ENCODE measurements at regions not wholly inside any gene's neighbourhood (a gene's known extent, or its start where the extent isn't known, plus 50 kb on each side); places are given as distances from the start of the nearest gene placed in this dataset.

DNA sequence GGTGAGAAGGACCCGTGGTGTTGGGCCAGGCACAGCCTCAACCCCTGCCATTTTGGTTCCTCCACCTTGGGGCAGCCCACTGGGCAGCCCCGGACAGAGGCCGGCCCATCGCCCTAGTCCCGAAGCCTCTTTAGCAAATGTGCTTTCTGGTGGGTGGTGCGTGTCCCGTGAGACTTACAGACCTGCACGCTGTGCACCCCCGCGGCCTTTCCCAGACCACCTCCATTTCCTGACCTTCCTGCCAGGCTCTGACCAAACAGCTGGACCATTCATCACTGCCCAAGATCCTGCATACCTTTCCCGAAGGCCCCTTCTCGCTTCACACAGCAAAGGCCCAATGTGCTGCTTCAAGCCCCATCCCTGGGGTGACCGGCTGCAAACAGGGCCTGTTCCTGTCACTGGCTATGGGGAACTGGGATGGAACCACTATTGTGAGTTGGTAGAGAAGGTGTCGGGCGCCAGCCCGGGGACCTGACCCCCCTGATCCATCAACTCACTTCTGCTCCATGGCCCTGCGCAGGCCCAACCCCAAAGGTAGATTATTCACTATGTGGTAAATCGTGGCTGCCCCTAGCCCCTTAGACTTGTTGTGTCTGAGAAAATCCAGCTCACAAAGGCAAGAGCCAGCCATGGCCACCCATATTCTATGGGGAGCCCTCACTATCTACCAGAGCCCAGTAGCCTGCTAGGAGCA lies 341.0 kb downstream of the EIPR1 start:
- H3K18ac ChIP-seq (ENCODE audit: low read depth in 1 of 2, low read length in 2 of 2) = no peak overlapping the region
- H2BK15ac ChIP-seq (ENCODE audit: low read depth, poor library complexity, severe bottlenecking) = no peak overlapping the region
- H2AK5ac ChIP-seq (ENCODE audit: low read length, severe bottlenecking) = no peak overlapping the region
- H3K4ac ChIP-seq (ENCODE audit: low read depth in 1 of 2, low read length in 2 of 2) = no peak overlapping the region
- WGBS = 85% methylated on average over 18 of the region's 18 CpGs
- no peaks in the 10 kb centered on the region for H3K27me3 ChIP-seq (ENCODE audit: control insufficient read depth in 1 of 2, insufficient read depth in 1 of 2, low read length in 2 of 2)
- H3K79me1 ChIP-seq (replicated peaks; ENCODE audit: low read length, poor library complexity, severe bottlenecking) = no peaks in the 10 kb centered on the region
- H3K9ac ChIP-seq (ENCODE audit: low read length) = no peak overlapping the region
- H3K27ac ChIP-seq (ENCODE audit: low read length, poor library complexity, severe bottlenecking) = no peak overlapping the region
- no peak overlapping the region for H2BK12ac ChIP-seq (ENCODE audit: low read length in 2 of 2)
- H3K4me1 ChIP-seq (ENCODE audit: control insufficient read depth, insufficient read depth, low read depth, low read length) = no peaks in the 10 kb centered on the region
- H3K9me3 ChIP-seq (ENCODE audit: control insufficient read depth, low read length) = no peaks in the 10 kb centered on the region
- H2BK120ac ChIP-seq (ENCODE audit: low read depth, low read length) = no peak overlapping the region
- H2AFZ ChIP-seq (ENCODE audit: low read depth, low read length) = no peak overlapping the region
- no peak overlapping the region for H3K4me2 ChIP-seq (ENCODE audit: low read length, poor library complexity, severe bottlenecking)
- H3K14ac ChIP-seq (ENCODE audit: low read length in 2 of 2) = no peak overlapping the region
- no peak for DNase-seq
- H3K4me3 ChIP-seq (ENCODE audit: insufficient read depth in 1 of 2, low read depth in 1 of 2, low read length in 2 of 2) = no peak overlapping the region
- no peaks in the 10 kb centered on the region for H3K36me3 ChIP-seq (ENCODE audit: control insufficient read depth in 1 of 2, insufficient read depth in 2 of 2, low read depth in 1 of 2, low read length in 2 of 2)
- no peak overlapping the region for H3K23ac ChIP-seq (ENCODE audit: low read length in 2 of 2)
- H4K91ac ChIP-seq (ENCODE audit: low read length) = no peak overlapping the region
- H2BK5ac ChIP-seq (ENCODE audit: low read depth, low read length, poor library complexity, severe bottlenecking) = no peak overlapping the region
- no peak overlapping the region for H4K8ac ChIP-seq (ENCODE audit: low read length)

- Histone ChIP-seq H3K4me2 (ENCODE audit: low read length, poor library complexity, severe bottlenecking) (no peak overlapping the region), H3K14ac (ENCODE audit: low read length in 2 of 2) (no peak overlapping the region), H3K4me1 (ENCODE audit: control insufficient read depth, insufficient read depth, low read depth, low read length) (no peaks in the 10 kb centered on the region), H3K23ac (ENCODE audit: low read length in 2 of 2) (no peak overlapping the region), H2AK5ac (ENCODE audit: low read length, severe bottlenecking) (no peak overlapping the region), H3K9ac (ENCODE audit: low read length) (no peak overlapping the region), H3K18ac (ENCODE audit: low read depth in 1 of 2, low read length in 2 of 2) (no peak overlapping the region), H3K4ac (ENCODE audit: low read depth in 1 of 2, low read length in 2 of 2) (no peak overlapping the region), H3K27ac (ENCODE audit: low read length, poor library complexity, severe bottlenecking) (no peak overlapping the region), H4K8ac (ENCODE audit: low read length) (no peak overlapping the region), H2BK12ac (ENCODE audit: low read length in 2 of 2) (no peak overlapping the region), H2BK15ac (ENCODE audit: low read depth, poor library complexity, severe bottlenecking) (no peak overlapping the region), H3K4me3 (ENCODE audit: insufficient read depth in 1 of 2, low read depth in 1 of 2, low read length in 2 of 2) (no peak overlapping the region), H2AFZ (ENCODE audit: low read depth, low read length) (no peak overlapping the region), H2BK5ac (ENCODE audit: low read depth, low read length, poor library complexity, severe bottlenecking) (no peak overlapping the region), H2BK120ac (ENCODE audit: low read depth, low read length) (no peak overlapping the region), H3K79me1 (replicated peaks; ENCODE audit: low read length, poor library complexity, severe bottlenecking) (no peaks in the 10 kb centered on the region), H4K91ac (ENCODE audit: low read length) (no peak overlapping the region), H3K9me3 (ENCODE audit: control insufficient read depth, low read length) (no peaks in the 10 kb centered on the region), H3K36me3 (ENCODE audit: control insufficient read depth in 1 of 2, insufficient read depth in 2 of 2, low read depth in 1 of 2, low read length in 2 of 2) (no peaks in the 10 kb centered on the region), H3K27me3 (ENCODE audit: control insufficient read depth in 1 of 2, insufficient read depth in 1 of 2, low read length in 2 of 2) (no peaks in the 10 kb centered on the region)
- WGBS = 82% methylated on average over 21 of the region's 21 CpGs
- no peak for DNase-seq
Observed at GRCh38 chr2:3035385-3036050, 342.1 kb downstream of the EIPR1 start.

GRCh38 chr2:3034856-3035255 lies 342.8 kb downstream of the EIPR1 start:
- Histone ChIP-seq H2BK5ac (ENCODE audit: low read depth, low read length, poor library complexity, severe bottlenecking) (no peak overlapping the region), H3K4me3 (ENCODE audit: insufficient read depth in 1 of 2, low read depth in 1 of 2, low read length in 2 of 2) (no peak overlapping the region), H3K9me3 (ENCODE audit: control insufficient read depth, low read length) (no peaks in the 10 kb centered on the region), H3K36me3 (ENCODE audit: control insufficient read depth in 1 of 2, insufficient read depth in 2 of 2, low read depth in 1 of 2, low read length in 2 of 2) (no peaks in the 10 kb centered on the region), H3K4me1 (ENCODE audit: control insufficient read depth, insufficient read depth, low read depth, low read length) (no peaks in the 10 kb centered on the region), H3K27ac (ENCODE audit: low read length, poor library complexity, severe bottlenecking) (no peak overlapping the region), H3K14ac (ENCODE audit: low read length in 2 of 2) (no peak overlapping the region), H2BK12ac (ENCODE audit: low read length in 2 of 2) (no peak overlapping the region), H3K27me3 (ENCODE audit: control insufficient read depth in 1 of 2, insufficient read depth in 1 of 2, low read length in 2 of 2) (no peaks in the 10 kb centered on the region), H2AK5ac (ENCODE audit: low read length, severe bottlenecking) (no peak overlapping the region), H3K4ac (ENCODE audit: low read depth in 1 of 2, low read length in 2 of 2) (no peak overlapping the region), H2BK120ac (ENCODE audit: low read depth, low read length) (no peak overlapping the region), H3K79me1 (replicated peaks; ENCODE audit: low read length, poor library complexity, severe bottlenecking) (no peaks in the 10 kb centered on the region), H3K4me2 (ENCODE audit: low read length, poor library complexity, severe bottlenecking) (no peak overlapping the region), H3K9ac (ENCODE audit: low read length) (no peak overlapping the region), H3K23ac (ENCODE audit: low read length in 2 of 2) (no peak overlapping the region), H4K8ac (ENCODE audit: low read length) (no peak overlapping the region), H2BK15ac (ENCODE audit: low read depth, poor library complexity, severe bottlenecking) (no peak overlapping the region), H4K91ac (ENCODE audit: low read length) (no peak overlapping the region), H2AFZ (ENCODE audit: low read depth, low read length) (no peak overlapping the region), H3K18ac (ENCODE audit: low read depth in 1 of 2, low read length in 2 of 2) (no peak overlapping the region)
- 69% methylated on average over 13 of the region's 13 CpGs for WGBS
- no peak for DNase-seq

- Histone ChIP-seq H3K4me2 (ENCODE audit: low read length, poor library complexity, severe bottlenecking) (no peak overlapping the region), H3K4me1 (ENCODE audit: control insufficient read depth, insufficient read depth, low read depth, low read length) (no peaks in the 10 kb centered on the region), H3K27me3 (ENCODE audit: control insufficient read depth in 1 of 2, insufficient read depth in 1 of 2, low read length in 2 of 2) (no peaks in the 10 kb centered on the region), H4K8ac (ENCODE audit: low read length) (no peak overlapping the region), H2BK15ac (ENCODE audit: low read depth, poor library complexity, severe bottlenecking) (no peak overlapping the region), H2AFZ (ENCODE audit: low read depth, low read length) (no peak overlapping the region), H3K27ac (ENCODE audit: low read length, poor library complexity, severe bottlenecking) (no peak overlapping the region), H3K4ac (ENCODE audit: low read depth in 1 of 2, low read length in 2 of 2) (no peak overlapping the region), H3K23ac (ENCODE audit: low read length in 2 of 2) (no peak overlapping the region), H2BK120ac (ENCODE audit: low read depth, low read length) (no peak overlapping the region), H3K4me3 (ENCODE audit: insufficient read depth in 1 of 2, low read depth in 1 of 2, low read length in 2 of 2) (no peak overlapping the region), H3K36me3 (ENCODE audit: control insufficient read depth in 1 of 2, insufficient read depth in 2 of 2, low read depth in 1 of 2, low read length in 2 of 2) (no peaks in the 10 kb centered on the region), H3K9me3 (ENCODE audit: control insufficient read depth, low read length) (no peaks in the 10 kb centered on the region), H3K14ac (ENCODE audit: low read length in 2 of 2) (no peak overlapping the region), H3K18ac (ENCODE audit: low read depth in 1 of 2, low read length in 2 of 2) (no peak overlapping the region), H2BK5ac (ENCODE audit: low read depth, low read length, poor library complexity, severe bottlenecking) (no peak overlapping the region), H3K9ac (ENCODE audit: low read length) (no peak overlapping the region), H2BK12ac (ENCODE audit: low read length in 2 of 2) (no peak overlapping the region), H2AK5ac (ENCODE audit: low read length, severe bottlenecking) (no peak overlapping the region), H3K79me1 (replicated peaks; ENCODE audit: low read length, poor library complexity, severe bottlenecking) (no peaks in the 10 kb centered on the region), H4K91ac (ENCODE audit: low read length) (no peak overlapping the region)
- WGBS = 74% methylated on average over 7 of the region's 7 CpGs
- DNase-seq = no peak
Observed at GRCh38 chr2:3034396-3034795, 343.2 kb downstream of the EIPR1 start.

Measured in mesenchymal stem cell (in vitro differentiated cells and primary cell).